H9 (cell line): ENCODE measurements at regions not wholly inside any gene's neighbourhood (a gene's known extent, or its start where the extent isn't known, plus 50 kb on each side); places are given as distances from the start of the nearest gene placed in this dataset.

Experiments used
- DNase-seq: peaks from one replicate; pipeline ENCODE4 v3.0.0-alpha.2; 2017
- H2AFZ ChIP-seq: one replicate; pipeline ENCODE4 v1.6.1; 2013; ENCODE audit warnings: mild to moderate bottlenecking, low read length, control low read depth, moderate library complexity
- H2AK5ac ChIP-seq: 2 replicates; pipeline ENCODE4 v1.6.1; 2013; ENCODE audit warnings: low read length, control low read depth, mixed read lengths; ENCODE audit not compliant: insufficient read length
- H2BK120ac ChIP-seq: one replicate; pipeline ENCODE4 v1.6.1; 2013; ENCODE audit warnings: low read depth, mild to moderate bottlenecking, low read length, control low read depth, inconsistent platforms; ENCODE audit not compliant: poor library complexity, severe bottlenecking
- H2BK12ac ChIP-seq: 2 replicates; pipeline ENCODE4 v1.6.1; 2013; ENCODE audit warnings: low read length, control low read depth, mixed read lengths, low read depth; ENCODE audit not compliant: insufficient read length
- H2BK15ac ChIP-seq: 2 replicates; pipeline ENCODE4 v1.6.1; 2013; ENCODE audit warnings: low read depth, low read length, control low read depth
- H2BK20ac ChIP-seq: one replicate; pipeline ENCODE4 v1.6.1; 2013; ENCODE audit warnings: low read depth, mild to moderate bottlenecking, low read length, control low read depth, inconsistent platforms; ENCODE audit not compliant: poor library complexity, severe bottlenecking
- H2BK5ac ChIP-seq: 2 replicates; pipeline ENCODE4 v1.6.1; 2013; ENCODE audit warnings: low read length, control low read depth, mixed read lengths; ENCODE audit not compliant: insufficient read length
- H3K14ac ChIP-seq: 2 replicates; pipeline ENCODE4 v1.6.1; 2013; ENCODE audit warnings: low read length, control low read depth; ENCODE audit not compliant: insufficient read depth
- H3K18ac ChIP-seq: 2 replicates; pipeline ENCODE4 v1.6.1; 2013; ENCODE audit warnings: low read depth, mild to moderate bottlenecking, mixed read lengths, low read length, control low read depth; ENCODE audit not compliant: insufficient read length
- H3K23ac ChIP-seq: 2 replicates; pipeline ENCODE4 v1.6.1; 2013; ENCODE audit warnings: low read length, control low read depth, mixed read lengths, low read depth; ENCODE audit not compliant: insufficient read length
- H3K23me2 ChIP-seq: 2 replicates; pipeline ENCODE4 v1.6.1; 2013; ENCODE audit warnings: low read depth, mild to moderate bottlenecking, mixed read lengths, low read length, control low read depth; ENCODE audit not compliant: insufficient read length, poor library complexity, severe bottlenecking
- H3K27ac ChIP-seq: 2 replicates; pipeline ENCODE4 v1.5.1; 2013; ENCODE audit warnings: low read length, control low read depth, mixed read lengths, low read depth; ENCODE audit not compliant: insufficient read length
- H3K27me3 ChIP-seq: 2 replicates; pipeline ENCODE4 v1.6.1; 2013; ENCODE audit warnings: low read length, control low read depth, inconsistent platforms; ENCODE audit not compliant: insufficient read depth
- H3K4ac ChIP-seq: 2 replicates; pipeline ENCODE4 v1.6.1; 2013; ENCODE audit warnings: low read depth, mild to moderate bottlenecking, control low read depth, inconsistent platforms, low read length, moderate library complexity
- H3K4me1 ChIP-seq: 2 replicates; pipeline ENCODE4 v1.6.1; 2013; ENCODE audit warnings: low read length, control low read depth, inconsistent platforms; ENCODE audit not compliant: insufficient read depth
- H3K4me2 ChIP-seq: 2 replicates; pipeline ENCODE4 v1.6.1; 2013; ENCODE audit warnings: low read length, control low read depth, mixed read lengths; ENCODE audit not compliant: insufficient read length, insufficient read depth
- H3K56ac ChIP-seq: 2 replicates; pipeline ENCODE4 v1.6.1; 2013; ENCODE audit warnings: low read depth, mild to moderate bottlenecking, mixed read lengths, low read length, control low read depth; ENCODE audit not compliant: insufficient read length
- H3K79me1 ChIP-seq: 2 replicates; pipeline ENCODE4 v1.6.1; 2013; ENCODE audit warnings: low read depth, mild to moderate bottlenecking, moderate library complexity, low read length, control low read depth, inconsistent platforms; ENCODE audit not compliant: insufficient read depth, poor library complexity, severe bottlenecking
- H3K79me2 ChIP-seq: 2 replicates; pipeline ENCODE4 v1.6.1; 2013; ENCODE audit warnings: low read length, control low read depth, inconsistent platforms; ENCODE audit not compliant: insufficient read depth
- H3K9ac ChIP-seq: 2 replicates; pipeline ENCODE4 v1.6.1; 2013; ENCODE audit warnings: low read length, control low read depth, mixed read lengths; ENCODE audit not compliant: insufficient read length; ENCODE audit errors: extremely low read depth
- H3K9me3 ChIP-seq: one replicate; pipeline ENCODE4 v1.6.1; 2013; ENCODE audit warnings: low read depth, low read length, inconsistent platforms; ENCODE audit not compliant: control insufficient read depth
- H3T11ph ChIP-seq: one replicate; pipeline ENCODE4 v1.6.1; 2013; ENCODE audit warnings: mild to moderate bottlenecking, low read length, control low read depth, inconsistent platforms
- H4K20me1 ChIP-seq: one replicate; pipeline ENCODE4 v1.6.1; 2013; ENCODE audit not compliant: control insufficient read depth, insufficient read length, insufficient read depth
- H4K5ac ChIP-seq: 2 replicates; pipeline ENCODE4 v1.6.1; 2013; ENCODE audit warnings: low read depth, mild to moderate bottlenecking, mixed read lengths, low read length, control low read depth; ENCODE audit not compliant: insufficient read length
- H4K8ac ChIP-seq: replicated peaks from 2 replicates; pipeline ENCODE4 v1.6.1; 2013; ENCODE audit warnings: low read length, control low read depth, mixed read lengths, low read depth; ENCODE audit not compliant: insufficient read length
- H4K91ac ChIP-seq: 2 replicates; pipeline ENCODE4 v1.6.1; 2013; ENCODE audit warnings: low read depth, mild to moderate bottlenecking, moderate library complexity, mixed read lengths, low read length, control low read depth; ENCODE audit not compliant: insufficient read length
- H3K27ac Mint-ChIP-seq, 3 experiments: 2 replicates in 2 of 3; 3 replicates in 1 of 3; pipeline ENCODE4 v1.8.0; 2020 to 2021; ENCODE audit warnings: mixed read lengths in 3 of 3, mild to moderate bottlenecking in 1 of 3, moderate library complexity in 1 of 3
- H3K27me3 Mint-ChIP-seq: 2 replicates; pipeline ENCODE4 v1.8.0; 2021; ENCODE audit warnings: low read depth, mild to moderate bottlenecking, moderate library complexity, mixed read lengths
- H3K36me3 Mint-ChIP-seq, 3 experiments: 2 replicates in 2 of 3; 3 replicates in 1 of 3; pipeline ENCODE4 v1.8.0; 2020 to 2021; ENCODE audit warnings: low read depth in 3 of 3, mixed read lengths in 3 of 3; ENCODE audit not compliant: insufficient read depth in 1 of 3
- H3K4me1 Mint-ChIP-seq, 2 experiments: 2 replicates each; pipeline ENCODE4 v1.8.0; 2020; ENCODE audit warnings: mixed read lengths in 2 of 2
- H3K4me3 Mint-ChIP-seq, 2 experiments: 2 replicates in 1 of 2; 3 replicates in 1 of 2; pipeline ENCODE4 v1.8.0; 2020 to 2021; ENCODE audit warnings: mild to moderate bottlenecking in 2 of 2, mixed read lengths in 2 of 2, moderate library complexity in 1 of 2
- H3K9me3 Mint-ChIP-seq, 2 experiments: 2 replicates in 1 of 2; 3 replicates in 1 of 2; pipeline ENCODE4 v1.8.0; 2020; ENCODE audit warnings: mild to moderate bottlenecking in 2 of 2, mixed read lengths in 2 of 2, moderate library complexity in 1 of 2
- CTCF ChIP-seq: fragments of 200-600 bp; sonication (generic); conservative IDR thresholded peaks from 3 replicates; pipeline ENCODE4 v1.8.0; 2021; ENCODE audit warnings: antibody characterized with exemption, mild to moderate bottlenecking
- WGBS: extraction: QIAGEN DNeasy Blood & Tissue Kit; methylation state at CpG from one replicate; pipeline ENCODE4 v1.1.7; 2013; ENCODE audit warnings: missing lambda C conversion rate, low lambda C conversion rate, mixed read lengths; ENCODE audit not compliant: insufficient read length; ENCODE audit errors: extremely low coverage; 5-methylcytosine and 5-hydroxymethylcytosine counted together

- Histone ChIP-seq H4K8ac (no peak overlapping the region), H2BK5ac (no peak overlapping the region), H4K20me1 (no peaks in the 10 kb centered on the region), H2AK5ac (no peak overlapping the region), H3K4me1 (peaks cover 5% of the 10 kb centered on the region; the same call in 1 of the 2 replicates), H3K23me2 (no peaks in the 10 kb centered on the region), H3K14ac (no peak overlapping the region), H2BK20ac (no peak overlapping the region), H3T11ph (no peak overlapping the region), H3K27ac (peak overlapping the region; percentile 70), H3K4ac (no peak overlapping the region), H3K9ac (no peak overlapping the region), H2BK15ac (no peak overlapping the region), H3K9me3 (no peaks in the 10 kb centered on the region), H3K23ac (no peak overlapping the region), H3K56ac (no peak overlapping the region), H2BK12ac (no peak overlapping the region), H3K79me1 (no peaks in the 10 kb centered on the region), H2BK120ac (no peak overlapping the region), H3K4me2 (no peak overlapping the region), H3K18ac (no peak overlapping the region), H2AFZ (no peak overlapping the region), H4K5ac (no peak overlapping the region), H3K79me2 (no peaks in the 10 kb centered on the region), H4K91ac (no peak overlapping the region), H3K27me3 (no peaks in the 10 kb centered on the region)
- H3K9me3 Mint-ChIP-seq = peaks cover 4 to 6% of the 10 kb centered on the region in 2 experiments; a peak in 3 of 5 replicates
- no peak for DNase-seq
- no peaks in the 10 kb centered on the region; the same call in 1 of the 2 replicates for H3K27me3 Mint-ChIP-seq
- peak overlapping the region; percentile 1 to 25 (median 12); a peak in 5 of 7 replicates for H3K27ac Mint-ChIP-seq
- TF ChIP-seq CTCF = no peak
- no CpG with 5 or more reads among the region's 2 CpGs for WGBS
- peaks cover 29 to 36% of the 10 kb centered on the region in 2 experiments for H3K4me1 Mint-ChIP-seq
- peaks cover 8 to 16% (median 15%) of the 10 kb centered on the region in 3 experiments for H3K36me3 Mint-ChIP-seq
- no peak overlapping the region for H3K4me3 Mint-ChIP-seq
Measured at GRCh38 chr11:104783241-104783640, 115.0 kb downstream of the CASP12 start.
